CD14-positive monocyte (primary cell): ENCODE measurements at regions not wholly inside any gene's neighbourhood (a gene's known extent, or its start where the extent isn't known, plus 50 kb on each side); places are given as distances from the start of the nearest gene placed in this dataset.

Source experiments
- DNase-seq, 3 donors: peaks; one replicate each; pipeline ENCODE4 v3.0.0-alpha.2; 2011 to 2022
- H2AFZ ChIP-seq: 2 replicates; pipeline ENCODE4 v1.6.0; 2012; ENCODE audit warnings: mild to moderate bottlenecking, low read depth, low read length, inconsistent platforms; ENCODE audit not compliant: insufficient read depth, poor library complexity, severe bottlenecking
- H3K27ac ChIP-seq, 2 donors: 1 replicate in 1 of 2; 2 replicates in 1 of 2; pipeline ENCODE4 v1.5.1; 2012 to 2013; ENCODE audit warnings: low read length in 2 of 2, control low read depth in 1 of 2, inconsistent platforms in 1 of 2, low read depth in 1 of 2, mild to moderate bottlenecking in 1 of 2
- H3K27me3 ChIP-seq, 2 donors: one replicate each; pipeline versions ENCODE4 v1.6.0 to v1.6.1; 2011 to 2013; ENCODE audit warnings: low read length in 2 of 2; ENCODE audit not compliant: control insufficient read depth in 2 of 2, insufficient read depth in 2 of 2
- H3K36me3 ChIP-seq, 2 donors: replicated peaks in 1 of 2; 1 replicate in 1 of 2; 2 replicates in 1 of 2; pipeline versions ENCODE4 v1.5.1 to v1.6.1; 2012 to 2013; ENCODE audit warnings: low read length in 2 of 2, control low read depth in 1 of 2, inconsistent platforms in 1 of 2, mild to moderate bottlenecking in 1 of 2; ENCODE audit not compliant: insufficient read depth in 2 of 2, control insufficient read depth in 1 of 2
- H3K4me1 ChIP-seq, 2 donors: 1 replicate in 1 of 2; 2 replicates in 1 of 2; pipeline versions ENCODE4 v1.5.1 to v1.6.1; 2012 to 2013; ENCODE audit warnings: low read length in 2 of 2, control low read depth in 1 of 2, inconsistent platforms in 1 of 2, mild to moderate bottlenecking in 1 of 2, moderate library complexity in 1 of 2; ENCODE audit not compliant: insufficient read depth in 2 of 2, control insufficient read depth in 1 of 2
- H3K4me2 ChIP-seq: replicated peaks from 2 replicates; pipeline ENCODE3; 2012; ENCODE audit warnings: low read length, moderate library complexity, mild to moderate bottlenecking; ENCODE audit not compliant: poor library complexity, severe bottlenecking; ENCODE audit errors: extremely low read depth
- H3K4me3 ChIP-seq, 3 experiments: fragments of 200-600 bp in 1 of 3; sonication (generic) in 1 of 3; replicated peaks in 1 of 3; 1 replicate in 2 of 3; 2 replicates in 1 of 3; pipeline ENCODE4 v1.5.1; 2011 to 2013; ENCODE audit warnings: low read length in 3 of 3, mild to moderate bottlenecking in 3 of 3, control low read depth in 2 of 3, low read depth in 2 of 3, inconsistent platforms in 1 of 3, moderate library complexity in 1 of 3
- H3K79me2 ChIP-seq: 2 replicates; pipeline ENCODE4 v1.6.0; 2012; ENCODE audit warnings: mild to moderate bottlenecking, control low read depth, inconsistent platforms, low read length, moderate library complexity; ENCODE audit not compliant: insufficient read depth
- H3K9ac ChIP-seq: 2 replicates; pipeline ENCODE4 v1.6.0; 2017; ENCODE audit warnings: low read length, mild to moderate bottlenecking; ENCODE audit not compliant: insufficient read depth, poor library complexity, severe bottlenecking
- H3K9me3 ChIP-seq, 2 donors: replicated peaks in 1 of 2; 1 replicate in 1 of 2; 2 replicates in 1 of 2; pipeline versions ENCODE4 v1.5.1 to v1.6.1; 2012 to 2013; ENCODE audit warnings: low read length in 2 of 2, control low read depth in 1 of 2; ENCODE audit not compliant: control insufficient read depth in 1 of 2, insufficient read depth in 1 of 2
- H4K20me1 ChIP-seq: 2 replicates; pipeline ENCODE4 v1.6.0; 2012; ENCODE audit warnings: mild to moderate bottlenecking, low read length, control low read depth, moderate library complexity; ENCODE audit not compliant: insufficient read depth
- H3K27ac Mint-ChIP-seq, 7 donors: one replicate each; pipeline ENCODE4 v1.8.0; 2020; ENCODE audit warnings: mild to moderate bottlenecking in 7 of 7, mixed read lengths in 7 of 7, moderate library complexity in 6 of 7, inconsistent platforms in 2 of 7
- H3K27me3 Mint-ChIP-seq, 3 donors: one replicate each; pipeline ENCODE4 v1.8.0; 2021 to 2022; ENCODE audit warnings: low read depth in 3 of 3, mild to moderate bottlenecking in 3 of 3, mixed read lengths in 3 of 3, moderate library complexity in 3 of 3, inconsistent platforms in 1 of 3
- H3K36me3 Mint-ChIP-seq, 2 donors: one replicate each; pipeline ENCODE4 v1.8.0; 2020; ENCODE audit warnings: mixed read lengths in 2 of 2, inconsistent platforms in 1 of 2, mild to moderate bottlenecking in 1 of 2
- H3K4me1 Mint-ChIP-seq: one replicate; pipeline ENCODE4 v1.8.0; 2020; ENCODE audit warnings: mild to moderate bottlenecking, mixed read lengths
- H3K4me3 Mint-ChIP-seq, 2 donors: one replicate each; pipeline ENCODE4 v1.8.0; 2020; ENCODE audit warnings: mild to moderate bottlenecking in 2 of 2, mixed read lengths in 2 of 2, moderate library complexity in 1 of 2
- H3K9me3 Mint-ChIP-seq, 7 donors: one replicate each; pipeline ENCODE4 v1.8.0; 2020 to 2022; ENCODE audit warnings: mixed read lengths in 7 of 7, mild to moderate bottlenecking in 6 of 7, moderate library complexity in 6 of 7, inconsistent platforms in 2 of 7
- WGBS: methylation state at CpG from one replicate; pipeline ENCODE4 v1.1.5; 2013; ENCODE audit warnings: missing lambda C conversion rate; ENCODE audit not compliant: insufficient coverage; 5-methylcytosine and 5-hydroxymethylcytosine counted together
- intact Hi-C, 2 donors: fragments of 100-400 bp; cut with micrococcal nuclease; formaldehyde crosslinking; loops; one replicate each; pipeline versions ENCODE4 v1.15.0 to v1.15.1; 2023
- TF ChIP-seq, protein P1 (sequence below): fragments of 200-600 bp; IDR thresholded peaks from one replicate; pipeline ENCODE4 v1.8.0; 2022; ENCODE audit warnings: antibody characterized with exemption, mild to moderate bottlenecking

DNA sequence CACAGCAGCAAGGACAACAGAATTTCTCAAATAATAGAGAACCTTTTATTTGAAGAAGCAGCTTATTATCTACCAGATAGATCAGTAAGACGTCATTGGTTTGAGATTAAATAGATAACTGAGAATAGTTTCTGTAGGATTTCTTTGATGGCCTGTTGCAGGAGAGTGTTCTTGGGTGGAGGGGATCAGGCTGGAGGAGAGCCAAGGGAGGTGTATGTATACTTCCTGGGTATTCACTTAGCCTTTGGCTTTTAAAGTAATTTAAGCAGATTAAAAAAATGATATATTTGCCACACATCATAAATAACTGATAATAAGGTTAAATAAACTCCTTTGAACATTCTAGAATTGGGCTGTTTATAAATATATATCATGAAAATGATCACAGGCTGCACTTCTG lies 486.1 kb upstream of the IGFBP3 start:
- H3K79me2 ChIP-seq: no peaks in the 10 kb centered on the region
- Mint-ChIP-seq H3K4me3 (no peak overlapping the region), H3K4me1 (no peaks in the 10 kb centered on the region), H3K27ac (no peak overlapping the region), H3K27me3 (peaks cover 0 to 1% (median 0%) of the 10 kb centered on the region in 3 donors), H3K9me3 (peaks cover 0 to 5% (median 2%) of the 10 kb centered on the region in 7 donors), H3K36me3 (no peaks in the 10 kb centered on the region)
- H3K36me3 ChIP-seq: no peaks in the 10 kb centered on the region
- H4K20me1 ChIP-seq: no peaks in the 10 kb centered on the region
- H3K9ac ChIP-seq: no peak overlapping the region
- no peak overlapping the region for H3K4me3 ChIP-seq
- H3K9me3 ChIP-seq: peaks cover 0 to 6% of the 10 kb centered on the region in 2 donors
- TF ChIP-seq, protein P1, sequence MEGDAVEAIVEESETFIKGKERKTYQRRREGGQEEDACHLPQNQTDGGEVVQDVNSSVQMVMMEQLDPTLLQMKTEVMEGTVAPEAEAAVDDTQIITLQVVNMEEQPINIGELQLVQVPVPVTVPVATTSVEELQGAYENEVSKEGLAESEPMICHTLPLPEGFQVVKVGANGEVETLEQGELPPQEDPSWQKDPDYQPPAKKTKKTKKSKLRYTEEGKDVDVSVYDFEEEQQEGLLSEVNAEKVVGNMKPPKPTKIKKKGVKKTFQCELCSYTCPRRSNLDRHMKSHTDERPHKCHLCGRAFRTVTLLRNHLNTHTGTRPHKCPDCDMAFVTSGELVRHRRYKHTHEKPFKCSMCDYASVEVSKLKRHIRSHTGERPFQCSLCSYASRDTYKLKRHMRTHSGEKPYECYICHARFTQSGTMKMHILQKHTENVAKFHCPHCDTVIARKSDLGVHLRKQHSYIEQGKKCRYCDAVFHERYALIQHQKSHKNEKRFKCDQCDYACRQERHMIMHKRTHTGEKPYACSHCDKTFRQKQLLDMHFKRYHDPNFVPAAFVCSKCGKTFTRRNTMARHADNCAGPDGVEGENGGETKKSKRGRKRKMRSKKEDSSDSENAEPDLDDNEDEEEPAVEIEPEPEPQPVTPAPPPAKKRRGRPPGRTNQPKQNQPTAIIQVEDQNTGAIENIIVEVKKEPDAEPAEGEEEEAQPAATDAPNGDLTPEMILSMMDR: no peak
- no peak overlapping the region for H3K27ac ChIP-seq
- no peaks in the 10 kb centered on the region for H3K4me1 ChIP-seq
- no peak for DNase-seq
- H3K4me2 ChIP-seq: no peak overlapping the region
- 57% methylated on average over 1 of the region's 1 CpG for WGBS
- intact Hi-C loops: no loop called here
- no peaks in the 10 kb centered on the region for H3K27me3 ChIP-seq
- no peak overlapping the region for H2AFZ ChIP-seq

DNA sequence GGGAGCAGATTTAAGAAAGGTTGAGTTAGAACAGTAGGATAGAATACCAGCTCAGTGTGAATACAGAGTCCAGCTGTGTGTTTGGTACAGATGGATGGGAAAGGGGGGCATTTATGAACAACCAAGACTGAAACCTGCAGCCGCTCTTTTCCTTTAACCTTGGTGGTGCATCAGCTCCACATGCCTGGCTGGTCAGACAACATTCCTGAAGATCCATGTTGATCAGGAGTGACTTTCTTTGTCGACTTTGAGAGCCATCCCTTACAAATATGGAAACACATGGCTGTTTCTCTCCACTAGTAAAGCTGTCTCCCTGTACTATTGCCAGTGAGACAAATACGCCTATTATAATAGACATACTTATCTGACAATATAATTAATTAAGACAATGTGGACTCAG lies 476.5 kb upstream of the IGFBP3 start:
- no peaks in the 10 kb centered on the region for H3K79me2 ChIP-seq
- Mint-ChIP-seq H3K36me3 (no peaks in the 10 kb centered on the region), H3K4me3 (no peak overlapping the region), H3K4me1 (no peaks in the 10 kb centered on the region), H3K27me3 (no peaks in the 10 kb centered on the region), H3K27ac (no peak overlapping the region), H3K9me3 (peaks cover 0 to 13% (median 2%) of the 10 kb centered on the region in 7 donors)
- no peaks in the 10 kb centered on the region for H3K4me1 ChIP-seq
- no peak overlapping the region for H3K27ac ChIP-seq
- no peak overlapping the region for H3K4me2 ChIP-seq
- no peak overlapping the region for H3K4me3 ChIP-seq
- H2AFZ ChIP-seq: no peak overlapping the region
- H3K9me3 ChIP-seq: peaks cover 3 to 10% of the 10 kb centered on the region in 2 donors
- H3K36me3 ChIP-seq: no peaks in the 10 kb centered on the region
- intact Hi-C loops: no loop called here
- H4K20me1 ChIP-seq: no peaks in the 10 kb centered on the region
- H3K27me3 ChIP-seq: no peaks in the 10 kb centered on the region
- H3K9ac ChIP-seq: no peak overlapping the region
- WGBS: 45% methylated on average over 1 of the region's 3 CpGs
- TF ChIP-seq, protein P1: no peak
- DNase-seq: no peak
